Glutamatergic neuron (in vitro differentiated cells): ENCODE measurements at regions not wholly inside any gene's neighbourhood (a gene's known extent, or its start where the extent isn't known, plus 50 kb on each side); places are given as distances from the start of the nearest gene placed in this dataset.
A peak's percentile ranks its signal among the peaks of the same experiment; 100 is the strongest.

Source experiments
- DNase-seq: peaks from one replicate; pipeline ENCODE4 v3.0.0; 2022
- H3K27ac Mint-ChIP-seq: one replicate; pipeline ENCODE4 v1.8.0; 2020; ENCODE audit warnings: mild to moderate bottlenecking, mixed read lengths, inconsistent platforms; ENCODE audit not compliant: unreplicated experiment
- H3K27me3 Mint-ChIP-seq: one replicate; pipeline ENCODE4 v1.8.0; 2020; ENCODE audit warnings: mild to moderate bottlenecking, moderate library complexity, mixed read lengths, inconsistent platforms; ENCODE audit not compliant: unreplicated experiment
- H3K36me3 Mint-ChIP-seq: one replicate; pipeline ENCODE4 v1.8.0; 2020; ENCODE audit warnings: mild to moderate bottlenecking, mixed read lengths, inconsistent platforms; ENCODE audit not compliant: unreplicated experiment
- H3K4me1 Mint-ChIP-seq: one replicate; pipeline ENCODE4 v1.8.0; 2020; ENCODE audit warnings: mild to moderate bottlenecking, low read depth, mixed read lengths, inconsistent platforms; ENCODE audit not compliant: unreplicated experiment
- H3K4me3 Mint-ChIP-seq: one replicate; pipeline ENCODE4 v1.8.0; 2020; ENCODE audit warnings: mild to moderate bottlenecking, mixed read lengths, inconsistent platforms; ENCODE audit not compliant: unreplicated experiment
- H3K9me3 Mint-ChIP-seq: one replicate; pipeline ENCODE4 v1.8.0; 2020; ENCODE audit warnings: mild to moderate bottlenecking, moderate library complexity, mixed read lengths, inconsistent platforms; ENCODE audit not compliant: unreplicated experiment
- CTCF ChIP-seq: fragments of 200-600 bp; sonication (generic); IDR thresholded peaks from one replicate; pipeline ENCODE4 v1.5.0; 2021; ENCODE audit not compliant: partially characterized antibody, unreplicated experiment

GRCh38 chr1:80659161-80659560, 1141.6 kb upstream of the ADGRL2 start:
- no peak for TF ChIP-seq CTCF
- Mint-ChIP-seq H3K4me1 (no peaks in the 10 kb centered on the region), H3K36me3 (no peaks in the 10 kb centered on the region)

GRCh38 chr1:80657707-80658106, 1143.0 kb upstream of the ADGRL2 start:
- Mint-ChIP-seq H3K36me3 (no peaks in the 10 kb centered on the region), H3K27me3 (peaks cover 2% of the 10 kb centered on the region), H3K4me3 (no peak overlapping the region), H3K4me1 (no peaks in the 10 kb centered on the region), H3K9me3 (no peaks in the 10 kb centered on the region), H3K27ac (no peak overlapping the region)
- no peak for TF ChIP-seq CTCF
- DNase-seq, result no peak

More at GRCh38 chr1:80659161-80659560, 1141.6 kb upstream of the ADGRL2 start:
- Mint-ChIP-seq H3K27me3 (peaks cover 2% of the 10 kb centered on the region), H3K9me3 (no peaks in the 10 kb centered on the region), H3K4me3 (no peak overlapping the region), H3K27ac (no peak overlapping the region)
- no peak for DNase-seq

- peaks cover 2% of the 10 kb centered on the region for H3K27me3 Mint-ChIP-seq
- H3K4me1 Mint-ChIP-seq, result no peaks in the 10 kb centered on the region
- no peak for TF ChIP-seq CTCF
- no peak for DNase-seq
- H3K27ac Mint-ChIP-seq, result no peak overlapping the region
- H3K4me3 Mint-ChIP-seq, result no peak overlapping the region
- H3K36me3 Mint-ChIP-seq, result no peaks in the 10 kb centered on the region
- no peaks in the 10 kb centered on the region for H3K9me3 Mint-ChIP-seq
Observed at GRCh38 chr1:80657044-80657643, 1143.6 kb upstream of the ADGRL2 start.

- Mint-ChIP-seq H3K9me3 (no peaks in the 10 kb centered on the region), H3K4me3 (no peak overlapping the region), H3K27me3 (peaks cover 2% of the 10 kb centered on the region), H3K36me3 (no peaks in the 10 kb centered on the region), H3K4me1 (no peaks in the 10 kb centered on the region), H3K27ac (no peak overlapping the region)
- TF ChIP-seq CTCF, result no peak
- no peak for DNase-seq
Observed at GRCh38 chr1:80656641-80657040, 1144.1 kb upstream of the ADGRL2 start.

GRCh38 chr1:80656014-80656636, 1144.6 kb upstream of the ADGRL2 start:
- no peak overlapping the region for H3K4me3 Mint-ChIP-seq
- no peak overlapping the region for H3K27ac Mint-ChIP-seq
- no peaks in the 10 kb centered on the region for H3K4me1 Mint-ChIP-seq
- H3K27me3 Mint-ChIP-seq, result peaks cover 2% of the 10 kb centered on the region
- peak; percentile 63 for TF ChIP-seq CTCF
- no peaks in the 10 kb centered on the region for H3K9me3 Mint-ChIP-seq
- DNase-seq, result no peak
- H3K36me3 Mint-ChIP-seq, result no peaks in the 10 kb centered on the region
